HG03520 (cell line): ENCODE measurements at regions not wholly inside any gene's neighbourhood (a gene's known extent, or its start where the extent isn't known, plus 50 kb on each side); places are given as distances from the start of the nearest gene placed in this dataset.

ENCODE experiments used
- ATAC-seq: cut with Tn5 transposase; IDR thresholded peaks from one replicate; pipeline ENCODE4 v1.9.1; 2021; ENCODE audit warnings: mild to moderate bottlenecking, moderate library complexity; ENCODE audit not compliant: unreplicated experiment

DNA sequence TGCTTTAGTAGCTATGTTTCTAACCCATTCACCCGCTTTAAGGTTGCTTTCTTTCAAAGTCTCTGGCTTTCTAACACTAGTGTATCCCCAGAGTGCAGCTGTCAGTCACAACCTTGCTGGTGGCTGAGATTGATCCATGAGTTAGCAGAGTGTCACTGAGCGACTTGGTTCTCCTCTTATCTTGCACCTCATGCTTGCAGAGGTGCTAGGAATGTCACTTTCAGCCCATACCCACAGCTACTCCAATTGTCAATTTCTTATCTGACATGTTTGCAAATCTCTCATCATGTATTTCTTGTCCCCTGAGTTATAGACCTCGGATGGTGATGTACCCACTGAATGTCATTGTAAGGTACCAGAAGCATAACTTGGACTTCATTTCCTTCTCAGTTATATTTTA lies 1110.2 kb downstream of the GALC start:
- no peak for ATAC-seq

DNA sequence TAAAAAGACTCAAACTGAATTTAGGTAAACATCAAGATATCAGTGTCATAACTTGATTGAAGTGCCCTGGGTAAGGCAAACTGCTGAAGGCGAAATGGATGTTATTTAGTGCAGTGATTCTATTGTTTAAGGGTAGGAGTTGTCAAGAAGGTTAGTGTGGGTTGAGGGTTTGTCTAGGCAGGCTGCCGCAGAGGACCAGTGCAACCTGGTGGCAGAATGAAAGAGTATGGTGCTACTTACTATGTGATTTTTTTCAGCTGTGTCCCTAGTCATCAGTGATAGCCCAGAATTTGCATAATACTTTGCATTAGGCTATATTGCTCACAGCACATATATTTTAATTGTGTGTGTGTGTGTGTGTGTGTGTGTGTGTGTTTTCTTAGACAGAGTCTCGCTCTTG lies 1127.0 kb downstream of the GALC start:
- ATAC-seq, result no peak

DNA sequence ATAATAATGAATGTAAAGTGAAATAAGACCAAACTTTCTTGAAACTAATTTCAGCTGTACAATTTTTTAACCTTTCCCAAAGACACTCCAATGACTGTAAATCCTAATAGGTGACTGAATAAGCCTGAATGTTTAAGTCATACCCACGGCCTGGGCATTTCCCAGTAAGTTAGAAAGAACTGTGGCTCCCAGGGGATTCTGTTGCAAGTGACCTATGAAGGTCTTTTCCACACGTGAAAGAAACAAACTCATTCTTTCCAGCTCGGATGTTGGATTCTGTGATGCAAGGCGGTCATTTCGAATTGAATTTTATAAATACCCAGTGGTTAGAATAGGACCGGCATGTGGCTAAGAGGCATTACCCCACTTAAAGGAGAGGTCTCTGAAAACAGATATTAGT lies 1134.4 kb downstream of the GALC start:
- ATAC-seq, result no peak

DNA sequence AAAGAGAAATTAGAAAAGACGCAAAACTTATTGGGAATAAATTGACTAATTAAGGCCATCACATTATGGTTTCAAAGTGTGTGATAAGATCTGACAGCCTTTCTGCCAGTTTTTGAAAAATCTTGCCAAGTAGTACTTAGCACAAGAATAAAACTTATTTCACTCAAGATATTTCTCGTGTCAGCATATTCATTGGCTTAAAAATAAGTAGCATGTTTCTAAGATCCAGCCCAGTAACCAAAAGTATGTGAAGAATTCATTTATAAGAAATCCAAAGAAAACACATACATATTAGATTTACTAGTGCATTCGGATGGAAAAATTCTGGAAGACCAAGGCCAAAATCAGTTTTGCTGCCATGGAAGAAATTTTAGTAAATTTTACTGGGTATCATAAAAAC lies 1135.0 kb downstream of the GALC start:
- ATAC-seq, result no peak

DNA sequence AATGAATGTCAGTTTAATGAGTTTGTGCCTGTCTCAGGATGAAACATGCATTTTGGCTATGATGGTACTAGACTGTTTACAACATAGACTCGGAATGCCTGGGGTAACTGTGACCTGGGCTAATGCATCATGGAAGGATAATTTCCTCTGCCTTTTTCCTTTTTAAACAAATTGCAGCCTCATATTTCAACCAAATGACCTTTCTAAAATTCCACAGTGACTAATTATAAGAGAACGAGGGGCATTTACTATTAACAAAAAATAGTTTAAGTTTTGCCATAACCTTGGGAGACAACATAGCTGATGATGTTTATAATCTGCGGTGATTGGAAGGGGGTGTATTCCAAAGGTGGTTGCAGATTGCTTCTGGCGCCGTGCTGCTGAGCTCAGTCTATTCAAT lies 1140.5 kb downstream of the GALC start:
- no peak for ATAC-seq

GRCh38 chr14:86847140-86847539 lies 1145.8 kb downstream of the GALC start:
- ATAC-seq, result no peak

DNA sequence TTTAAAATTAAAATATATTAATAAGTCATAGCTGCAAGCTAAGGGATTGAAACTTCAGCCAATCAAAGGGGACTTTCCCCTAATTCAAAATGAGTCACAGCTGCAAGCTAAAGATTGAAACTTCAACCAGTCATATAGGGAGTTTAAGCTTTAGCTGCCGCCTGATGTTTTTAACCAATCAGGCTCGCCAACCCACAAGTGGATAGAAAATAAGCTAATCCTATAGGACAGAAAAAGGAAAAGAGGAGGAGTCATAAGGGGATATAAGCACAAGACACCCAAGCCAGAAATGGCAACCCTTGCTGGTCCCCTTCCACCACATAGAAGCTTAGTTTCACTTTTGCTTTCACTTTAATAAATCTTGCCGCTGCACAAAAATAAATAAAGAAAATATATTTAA lies 1154.6 kb downstream of the GALC start:
- no peak for ATAC-seq

- ATAC-seq, result no peak
These were observed 1166.3 kb downstream of the GALC start for GRCh38 chr14:86826661-86827060.

- ATAC-seq, result no peak
These were observed 1168.8 kb downstream of the GALC start for GRCh38 chr14:86824167-86824566.

DNA sequence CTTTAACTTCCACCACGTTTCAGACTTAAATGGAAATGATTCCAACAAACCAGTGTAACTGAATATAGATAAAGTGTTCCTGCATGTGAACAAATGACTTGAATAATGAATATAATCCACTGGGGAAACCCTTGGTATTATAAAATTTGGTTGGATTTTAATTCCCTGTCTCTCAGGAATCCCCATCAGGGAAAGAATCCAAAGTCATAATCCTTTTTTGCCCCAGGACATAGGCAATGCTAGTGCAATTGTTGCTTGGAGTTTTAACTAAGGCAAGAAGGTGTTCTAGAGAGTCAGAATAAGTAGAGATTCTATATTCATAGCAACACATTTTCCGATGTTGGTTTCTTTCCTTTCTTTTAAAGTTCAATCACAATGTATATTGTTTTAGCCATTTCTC lies 1169.4 kb downstream of the GALC start:
- no peak for ATAC-seq

GRCh38 chr14:86815341-86815740 lies 1177.6 kb downstream of the GALC start:
- ATAC-seq, result no peak

- ATAC-seq, result no peak
These were observed 1190.3 kb downstream of the GALC start for GRCh38 chr14:86802726-86803125.

DNA sequence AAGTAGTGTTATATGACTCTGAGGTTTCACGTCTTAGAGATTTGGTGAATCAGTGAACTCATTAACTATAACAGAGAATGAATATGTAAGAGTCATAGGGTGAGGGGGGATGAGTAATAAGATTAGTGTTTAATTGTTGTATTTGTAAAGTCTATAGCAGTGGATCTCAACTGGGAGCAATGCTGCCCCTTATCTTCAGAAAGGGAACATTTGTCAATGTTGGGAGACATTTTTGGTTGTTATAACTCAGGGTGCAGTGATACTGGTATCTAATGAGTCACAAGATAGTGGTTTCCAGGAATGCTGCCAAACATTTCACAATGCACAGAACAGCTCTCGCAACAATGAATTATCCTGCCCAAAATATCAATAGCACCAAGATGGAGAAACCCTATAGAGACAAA lies 1193.7 kb downstream of the GALC start:
- no peak for ATAC-seq

DNA sequence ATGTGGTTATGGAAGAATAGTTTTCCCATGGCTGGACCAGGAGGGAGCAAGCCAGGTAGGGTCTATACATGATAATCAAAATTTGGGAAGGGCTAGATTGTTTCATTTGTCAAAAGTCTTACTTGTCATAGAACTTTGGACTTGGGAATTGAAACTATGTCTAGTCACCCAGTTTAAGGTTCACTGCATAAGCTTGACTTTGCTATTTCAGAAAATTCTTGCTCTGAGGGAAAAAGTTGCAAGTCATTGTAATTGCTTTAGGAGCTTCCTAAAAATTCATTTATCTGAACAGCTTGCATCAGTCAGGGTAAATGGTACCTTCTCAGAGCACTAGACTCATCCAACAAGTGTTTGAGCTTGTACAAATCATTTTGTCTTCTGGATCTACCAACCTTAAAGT lies 1194.7 kb downstream of the GALC start:
- no peak for ATAC-seq

DNA sequence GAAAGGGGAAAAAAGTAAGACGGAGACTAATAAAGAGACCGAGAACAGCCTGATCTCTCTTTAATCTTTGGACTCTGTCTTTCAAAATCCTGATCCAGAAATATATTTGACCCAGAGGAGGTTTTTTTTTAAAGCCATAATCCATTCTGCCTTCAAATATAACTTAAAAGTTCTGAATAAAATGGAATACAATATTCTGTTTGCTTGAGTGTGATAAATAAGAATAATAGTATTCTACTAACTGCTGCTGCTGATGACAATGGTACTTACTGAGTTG lies 1196.0 kb downstream of the GALC start:
- ATAC-seq, result no peak

GRCh38 chr14:86796221-86797074 lies 1196.5 kb downstream of the GALC start:
- no peak for ATAC-seq

- ATAC-seq, result no peak
These were observed 1198.3 kb downstream of the GALC start for GRCh38 chr14:86794689-86795088.

DNA sequence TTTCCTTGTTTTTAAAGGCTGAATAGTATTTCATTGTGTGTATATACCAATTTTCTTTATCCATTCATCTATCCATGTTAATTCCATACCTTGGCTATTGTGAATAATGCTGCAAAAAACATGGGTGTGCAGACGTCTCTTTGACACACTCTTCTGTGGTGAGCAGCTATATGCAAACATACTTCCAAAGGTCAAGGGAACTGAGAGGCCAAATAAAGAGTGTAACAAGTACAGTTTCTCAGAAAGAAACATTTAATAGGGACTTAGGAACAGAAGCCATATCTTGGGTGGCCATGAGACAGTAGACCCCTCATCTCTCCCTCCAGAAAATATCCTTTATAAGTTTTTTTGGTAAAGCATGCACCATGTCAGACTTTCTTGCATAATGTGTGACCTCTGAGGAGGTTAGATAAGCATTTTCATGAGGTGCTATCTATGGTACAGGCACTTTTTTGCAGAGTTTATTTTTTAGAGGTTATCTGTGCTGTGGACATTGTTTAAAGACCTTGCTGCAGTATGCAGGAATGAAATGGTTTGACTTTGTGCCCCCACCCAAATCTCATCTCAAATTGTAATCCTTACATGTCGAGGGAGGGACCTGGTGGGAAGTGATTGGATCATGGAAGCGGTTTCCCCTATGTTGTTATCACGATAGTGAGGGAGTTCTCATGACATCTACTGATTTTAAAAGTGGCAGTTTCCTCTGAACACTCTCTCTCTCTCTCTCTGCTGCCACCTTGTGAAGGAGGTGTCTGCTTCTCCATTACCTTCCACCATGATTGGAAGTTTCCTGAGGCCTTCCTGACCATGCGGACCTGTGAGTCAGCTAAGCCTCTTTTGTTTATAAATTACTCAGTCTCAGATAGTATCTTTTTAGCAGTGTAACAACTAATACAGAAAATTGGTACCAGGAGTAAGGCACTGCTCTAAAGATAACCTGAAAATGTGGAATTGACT lies 1202.3 kb downstream of the GALC start:
- ATAC-seq, result no peak

GRCh38 chr14:86788224-86788623 lies 1204.8 kb downstream of the GALC start:
- no peak for ATAC-seq

GRCh38 chr14:86787717-86788116 lies 1205.3 kb downstream of the GALC start:
- ATAC-seq, result no peak

DNA sequence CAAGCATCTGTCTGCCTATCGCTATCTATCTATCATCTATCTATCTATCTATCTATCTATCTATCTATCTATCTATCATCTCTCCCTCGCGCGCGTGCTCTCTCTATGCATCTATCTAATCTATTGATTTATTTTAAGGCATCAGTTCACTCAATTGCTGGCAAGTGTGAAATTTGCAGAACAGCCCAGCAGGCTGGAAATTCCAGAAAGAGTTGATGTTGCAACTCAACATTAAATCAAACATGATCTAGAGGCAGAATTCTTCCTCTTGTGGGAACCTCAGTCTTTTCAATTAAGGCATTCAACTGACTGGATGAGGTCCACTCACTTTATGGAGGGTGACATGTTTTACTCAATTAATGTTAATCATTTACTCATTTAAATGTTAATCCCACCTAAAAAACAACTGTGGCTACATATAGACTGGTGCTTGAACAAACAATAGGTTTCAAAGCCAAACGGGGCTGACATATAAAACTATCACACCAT lies 1210.8 kb downstream of the GALC start:
- ATAC-seq, result no peak
